IMR-90 (cell line): ENCODE measurements at regions not wholly inside any gene's neighbourhood (a gene's known extent, or its start where the extent isn't known, plus 50 kb on each side); places are given as distances from the start of the nearest gene placed in this dataset.

Experiments used
- CEBPB ChIP-seq: IDR thresholded peaks from 2 replicates; pipeline ENCODE4 v1.6.1; 2012; ENCODE audit warnings: low read depth, low read length, improper control_type of control experiment
- CHD1 ChIP-seq: IDR thresholded peaks from 2 replicates; pipeline ENCODE4 v1.6.1; 2012; ENCODE audit warnings: low read depth, low read length, improper control_type of control experiment
- CTCF ChIP-seq: conservative IDR thresholded peaks from 2 replicates; pipeline ENCODE4 v1.5.1; 2012; ENCODE audit warnings: mild to moderate bottlenecking, low read depth, low read length, improper control_type of control experiment
- MAZ ChIP-seq: IDR thresholded peaks from 2 replicates; pipeline ENCODE4 v1.6.1; 2012; ENCODE audit warnings: low read depth, mild to moderate bottlenecking, low read length, improper control_type of control experiment, moderate library complexity, borderline replicate concordance
- MXI1 ChIP-seq: IDR thresholded peaks from 2 replicates; pipeline ENCODE4 v1.6.1; 2012; ENCODE audit warnings: low read depth, mild to moderate bottlenecking, low read length, moderate library complexity, borderline replicate concordance
- POLR2A ChIP-seq: IDR thresholded peaks from 2 replicates; pipeline ENCODE4 v1.6.1; 2012; ENCODE audit warnings: mild to moderate bottlenecking, low read depth, low read length
- RFX5 ChIP-seq: IDR thresholded peaks from 2 replicates; pipeline ENCODE4 v1.8.0; 2012; ENCODE audit warnings: low read depth, mild to moderate bottlenecking, low read length, moderate library complexity

GRCh38 chr17:83008526-83008925 is 70.9 kb upstream of the METRNL start:
- TF ChIP-seq MXI1 (no peak), CHD1 (no peak), RFX5 (no peak), POLR2A (no peak), CTCF (no peak), MAZ (no peak), CEBPB (no peak)
